Lower lobe of right lung (tissue), 2 donors: ENCODE measurements at regions not wholly inside any gene's neighbourhood (a gene's known extent, or its start where the extent isn't known, plus 50 kb on each side); places are given as distances from the start of the nearest gene placed in this dataset.

Experiments
- ATAC-seq, 2 donors: fragments of 200-7000 bp; cut with Tn5 transposase; one replicate each; pipeline ENCODE4 v1.9.1; 2020 to 2022; ENCODE audit warnings: mild to moderate bottlenecking in 2 of 2, moderate library complexity in 2 of 2
- DNase-seq: peaks from one replicate; pipeline ENCODE4 v3.0.0-alpha.2; 2020
- H3K27ac ChIP-seq: fragments of 200-600 bp; one replicate; pipeline ENCODE4 v1.8.0; 2022
- H3K27me3 ChIP-seq: fragments of 200-600 bp; one replicate; pipeline ENCODE4 v1.8.0; 2022; ENCODE audit warnings: low read depth
- H3K36me3 ChIP-seq: fragments of 200-600 bp; one replicate; pipeline ENCODE4 v1.8.0; 2022; ENCODE audit warnings: mild to moderate bottlenecking
- H3K4me1 ChIP-seq: fragments of 200-600 bp; one replicate; pipeline ENCODE4 v1.8.0; 2022
- H3K4me3 ChIP-seq: fragments of 200-600 bp; one replicate; pipeline ENCODE4 v1.8.0; 2022; ENCODE audit warnings: mild to moderate bottlenecking
- H3K9me3 ChIP-seq: fragments of 200-600 bp; one replicate; pipeline ENCODE4 v1.8.0; 2022
- CTCF ChIP-seq: fragments of 200-600 bp; IDR thresholded peaks from one replicate; pipeline ENCODE4 v1.8.0; 2022; ENCODE audit warnings: antibody characterized with exemption, mild to moderate bottlenecking
- intact Hi-C: fragments of 100-400 bp; cut with DNase I; formaldehyde crosslinking; loops from one replicate; pipeline ENCODE4 v1.11.0; 2022
- donor health status: DM: no; HTN: yes; CAD: no; lungs with severe emphysema.

DNA sequence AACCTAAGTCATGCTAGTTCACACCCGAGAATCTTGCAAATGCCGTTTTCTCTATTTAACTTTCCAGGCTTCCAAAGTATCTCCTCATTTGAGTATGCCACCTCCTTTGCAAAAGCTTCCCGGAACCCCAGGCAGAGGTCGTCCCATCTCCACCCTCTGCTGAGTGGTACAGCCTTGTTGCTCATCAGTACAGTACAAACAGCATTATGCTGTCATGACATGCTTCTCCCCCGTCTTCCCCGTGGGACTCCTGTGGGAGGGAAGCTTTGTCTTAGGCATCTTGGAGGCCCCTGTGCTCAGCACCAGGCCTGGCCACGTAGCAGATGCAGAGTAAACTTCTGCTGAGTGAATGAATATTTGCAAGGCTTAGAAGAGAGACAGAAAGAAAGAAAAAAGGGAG is 102.7 kb downstream of the CDCA7 start:
- Histone ChIP-seq H3K4me1 (peaks cover 11% of the 10 kb centered on the region), H3K27me3 (no peaks in the 10 kb centered on the region), H3K4me3 (no peak overlapping the region), H3K27ac (no peak overlapping the region), H3K9me3 (no peaks in the 10 kb centered on the region), H3K36me3 (no peaks in the 10 kb centered on the region)
- intact Hi-C loops, result no loop called here
- ATAC-seq (no peak), DNase-seq (no peak)
- no peak for TF ChIP-seq CTCF

DNA sequence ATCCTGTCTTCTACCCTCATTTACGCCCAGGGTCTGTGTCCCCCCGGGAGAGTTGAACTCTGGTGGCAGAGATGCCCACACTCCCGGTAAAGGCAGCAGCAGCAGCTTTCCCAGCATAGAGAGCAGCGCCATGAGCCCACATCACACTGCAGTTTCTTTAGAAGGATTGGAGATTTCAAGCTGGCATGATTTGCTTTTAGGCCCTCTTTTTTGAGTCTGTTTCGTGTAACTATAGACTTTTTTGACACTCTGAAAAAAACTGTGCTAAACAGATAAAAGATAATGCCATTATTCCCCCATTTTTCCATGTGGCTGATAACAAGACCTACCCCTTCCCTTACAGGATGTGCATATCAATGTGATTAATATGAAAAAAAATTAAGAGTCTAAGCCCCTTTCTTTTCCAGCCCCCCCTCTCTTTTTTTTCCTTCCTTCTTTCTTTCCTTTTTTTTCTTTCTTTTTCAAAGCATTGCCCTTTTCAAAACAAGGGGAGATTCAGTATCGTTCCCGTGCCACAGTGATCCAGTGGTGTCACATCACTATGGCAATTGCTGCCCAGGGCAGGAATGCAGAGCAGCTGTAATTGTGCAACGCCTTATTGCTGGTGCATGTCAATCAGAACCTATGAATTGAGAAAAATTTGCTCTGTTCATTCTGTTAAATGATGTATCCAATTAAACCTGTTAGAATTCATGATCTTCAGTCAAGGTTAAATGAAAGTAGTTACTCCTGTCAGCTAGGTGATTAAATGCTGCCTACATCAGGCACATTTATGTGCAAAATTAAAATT is 104.5 kb downstream of the CDCA7 start:
- TF ChIP-seq CTCF, result no peak
- ATAC-seq (no peak), DNase-seq (no peak)
- no peaks in the 10 kb centered on the region for H3K9me3 ChIP-seq
- H3K27ac ChIP-seq, result no peak overlapping the region
- intact Hi-C loops, result no loop called here
- H3K4me3 ChIP-seq, result no peak overlapping the region
- no peaks in the 10 kb centered on the region for H3K27me3 ChIP-seq
- H3K36me3 ChIP-seq, result no peaks in the 10 kb centered on the region
- H3K4me1 ChIP-seq, result peaks cover 11% of the 10 kb centered on the region

DNA sequence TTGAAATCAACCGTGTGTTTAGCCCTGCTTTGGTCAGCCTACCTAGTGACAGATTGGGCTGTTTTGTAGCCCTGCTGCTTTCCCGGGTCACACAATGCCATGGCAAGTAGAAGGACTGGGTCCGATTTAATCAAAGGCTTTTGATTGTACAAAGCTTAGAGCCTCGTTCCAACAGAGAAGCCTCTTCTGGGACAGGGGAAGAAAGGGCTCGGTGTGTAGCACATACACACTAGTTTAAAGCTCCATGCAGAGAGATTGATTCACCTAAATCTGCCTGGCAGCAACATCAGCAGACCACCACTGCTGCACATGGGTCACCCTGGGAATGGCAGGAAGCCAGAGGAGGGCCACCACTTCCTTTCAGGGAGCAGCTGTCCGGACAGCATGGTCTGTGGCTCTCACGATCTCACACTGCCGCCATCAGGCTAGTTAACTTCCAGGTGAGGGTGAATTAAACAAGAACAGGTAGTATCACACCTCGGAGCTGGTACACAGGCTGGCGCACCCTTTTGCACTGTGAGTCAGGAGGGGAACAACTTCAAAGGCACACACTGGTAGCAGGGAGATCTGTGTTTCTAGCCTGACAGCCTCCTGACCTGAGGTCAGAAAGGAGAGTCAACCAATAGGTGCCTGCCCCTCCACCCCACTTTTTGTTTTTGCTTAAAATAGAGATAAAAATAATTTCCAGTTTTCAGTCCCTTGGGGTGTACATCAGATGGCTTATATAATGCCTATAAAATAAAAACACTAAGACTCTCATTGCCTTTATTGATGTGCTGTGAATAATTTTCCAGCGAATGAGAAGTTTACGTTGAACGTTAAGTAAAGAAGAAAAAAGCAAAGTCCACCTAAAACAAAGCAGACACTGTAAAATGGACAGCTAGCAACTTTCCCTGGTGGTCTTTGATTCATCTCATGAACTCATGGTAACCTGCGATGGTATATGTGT is 108.5 kb downstream of the CDCA7 start:
- ATAC-seq, result no peak

DNA sequence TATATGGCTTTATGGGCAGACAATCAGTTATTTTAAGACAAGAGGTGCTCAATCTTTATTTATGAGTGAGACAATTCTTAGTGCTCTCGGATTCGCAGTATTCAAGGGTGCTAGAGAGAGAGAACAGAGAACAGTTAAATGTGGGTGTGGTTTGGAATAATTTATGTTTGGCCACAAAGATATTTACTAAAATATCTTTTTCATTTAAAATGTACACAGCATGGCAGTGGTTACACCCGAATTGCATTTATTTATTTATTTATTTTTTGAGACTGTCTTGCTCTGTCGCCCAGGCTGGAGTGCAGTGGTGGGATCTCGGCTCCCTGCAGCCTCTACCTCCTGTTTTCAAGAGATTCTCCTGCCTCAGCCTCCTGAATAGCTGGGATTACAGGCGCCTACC is 109.2 kb downstream of the CDCA7 start:
- intact Hi-C loops, result no loop called here
- H3K4me1 ChIP-seq, result peaks cover 11% of the 10 kb centered on the region
- DNase-seq, result no peak
- H3K36me3 ChIP-seq, result no peaks in the 10 kb centered on the region
- H3K9me3 ChIP-seq, result no peaks in the 10 kb centered on the region
- no peak overlapping the region for H3K4me3 ChIP-seq
- no peak for ATAC-seq
- H3K27ac ChIP-seq, result no peak overlapping the region
- TF ChIP-seq CTCF, result no peak
- no peaks in the 10 kb centered on the region for H3K27me3 ChIP-seq

More for the DNA sequence above, 108.5 kb downstream of the CDCA7 start:
- Histone ChIP-seq H3K4me1 (peaks cover 11% of the 10 kb centered on the region), H3K9me3 (no peaks in the 10 kb centered on the region), H3K4me3 (no peak overlapping the region), H3K36me3 (no peaks in the 10 kb centered on the region), H3K27me3 (no peaks in the 10 kb centered on the region), H3K27ac (no peak overlapping the region)
- no peak for TF ChIP-seq CTCF
- intact Hi-C loops, result no loop called here
- no peak for DNase-seq

GRCh38 chr2:173467751-173468150 is 113.1 kb downstream of the CDCA7 start:
- ATAC-seq (no peak), DNase-seq (no peak)
- Histone ChIP-seq H3K27ac (no peak overlapping the region), H3K27me3 (no peaks in the 10 kb centered on the region), H3K4me1 (no peaks in the 10 kb centered on the region), H3K36me3 (no peaks in the 10 kb centered on the region), H3K4me3 (no peak overlapping the region), H3K9me3 (no peaks in the 10 kb centered on the region)
- TF ChIP-seq CTCF, result no peak
- intact Hi-C loops, result no loop called here
